WERI-Rb-1 (cell line): ENCODE measurements at regions not wholly inside any gene's neighbourhood (a gene's known extent, or its start where the extent isn't known, plus 50 kb on each side); places are given as distances from the start of the nearest gene placed in this dataset.

Source experiments
- DNase-seq: peaks from one replicate; pipeline ENCODE4 v3.0.0-alpha.2; 2020
- H3K27ac ChIP-seq: fragments of 250-450 bp; sonication (Bioruptor Pico); 2 replicates; pipeline ENCODE4 v1.5.1; 2020; ENCODE audit warnings: mild to moderate bottlenecking, moderate library complexity
- H3K27me3 ChIP-seq: fragments of 250-450 bp; sonication (Bioruptor Pico); 2 replicates; pipeline ENCODE4 v1.5.1; 2021; ENCODE audit warnings: mild to moderate bottlenecking, low read depth, moderate library complexity; ENCODE audit not compliant: insufficient read depth, severe bottlenecking
- H3K36me3 ChIP-seq: fragments of 250-450 bp; sonication (Bioruptor Pico); 2 replicates; pipeline ENCODE4 v1.5.1; 2020; ENCODE audit warnings: mild to moderate bottlenecking, moderate library complexity
- H3K4me3 ChIP-seq: 2 replicates; pipeline ENCODE4 v1.5.1; 2011; ENCODE audit warnings: low read depth, mild to moderate bottlenecking, control low read depth, low read length
- H3K9me3 ChIP-seq: fragments of 250-450 bp; sonication (Bioruptor Pico); 2 replicates; pipeline ENCODE4 v1.5.1; 2021; ENCODE audit warnings: mild to moderate bottlenecking, moderate library complexity; ENCODE audit not compliant: severe bottlenecking
- TF ChIP-seq, protein P1 (sequence below): IDR thresholded peaks from 2 replicates; pipeline ENCODE4 v1.5.1; 2011; ENCODE audit warnings: low read depth, mild to moderate bottlenecking, control low read depth, inconsistent platforms, low read length

DNA sequence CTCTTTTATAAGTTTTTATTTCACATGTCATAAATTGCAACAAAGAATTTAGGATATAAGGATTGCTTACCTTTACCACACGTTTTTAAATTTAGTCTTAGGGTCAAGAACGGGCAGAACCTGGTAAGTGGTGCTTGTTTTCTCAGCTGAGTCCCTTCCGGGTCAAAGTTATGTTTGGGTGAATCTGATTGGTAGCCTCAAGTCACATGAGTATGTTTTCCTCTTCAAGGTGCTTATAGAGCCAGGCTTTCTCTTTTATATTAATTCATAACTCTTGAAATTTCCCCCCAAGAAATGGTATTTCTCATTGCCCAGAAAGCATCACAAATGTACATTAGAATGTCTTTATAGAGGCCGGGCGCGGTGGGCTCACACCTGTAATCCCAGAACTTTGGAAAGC is 415.7 kb upstream of the ROBO2 start:
- no peaks in the 10 kb centered on the region for H3K36me3 ChIP-seq
- no peak for DNase-seq
- TF ChIP-seq, protein P1, sequence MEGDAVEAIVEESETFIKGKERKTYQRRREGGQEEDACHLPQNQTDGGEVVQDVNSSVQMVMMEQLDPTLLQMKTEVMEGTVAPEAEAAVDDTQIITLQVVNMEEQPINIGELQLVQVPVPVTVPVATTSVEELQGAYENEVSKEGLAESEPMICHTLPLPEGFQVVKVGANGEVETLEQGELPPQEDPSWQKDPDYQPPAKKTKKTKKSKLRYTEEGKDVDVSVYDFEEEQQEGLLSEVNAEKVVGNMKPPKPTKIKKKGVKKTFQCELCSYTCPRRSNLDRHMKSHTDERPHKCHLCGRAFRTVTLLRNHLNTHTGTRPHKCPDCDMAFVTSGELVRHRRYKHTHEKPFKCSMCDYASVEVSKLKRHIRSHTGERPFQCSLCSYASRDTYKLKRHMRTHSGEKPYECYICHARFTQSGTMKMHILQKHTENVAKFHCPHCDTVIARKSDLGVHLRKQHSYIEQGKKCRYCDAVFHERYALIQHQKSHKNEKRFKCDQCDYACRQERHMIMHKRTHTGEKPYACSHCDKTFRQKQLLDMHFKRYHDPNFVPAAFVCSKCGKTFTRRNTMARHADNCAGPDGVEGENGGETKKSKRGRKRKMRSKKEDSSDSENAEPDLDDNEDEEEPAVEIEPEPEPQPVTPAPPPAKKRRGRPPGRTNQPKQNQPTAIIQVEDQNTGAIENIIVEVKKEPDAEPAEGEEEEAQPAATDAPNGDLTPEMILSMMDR: no peak
- H3K9me3 ChIP-seq: no peaks in the 10 kb centered on the region
- no peak overlapping the region for H3K4me3 ChIP-seq
- no peak overlapping the region for H3K27ac ChIP-seq
- no peaks in the 10 kb centered on the region for H3K27me3 ChIP-seq

DNA sequence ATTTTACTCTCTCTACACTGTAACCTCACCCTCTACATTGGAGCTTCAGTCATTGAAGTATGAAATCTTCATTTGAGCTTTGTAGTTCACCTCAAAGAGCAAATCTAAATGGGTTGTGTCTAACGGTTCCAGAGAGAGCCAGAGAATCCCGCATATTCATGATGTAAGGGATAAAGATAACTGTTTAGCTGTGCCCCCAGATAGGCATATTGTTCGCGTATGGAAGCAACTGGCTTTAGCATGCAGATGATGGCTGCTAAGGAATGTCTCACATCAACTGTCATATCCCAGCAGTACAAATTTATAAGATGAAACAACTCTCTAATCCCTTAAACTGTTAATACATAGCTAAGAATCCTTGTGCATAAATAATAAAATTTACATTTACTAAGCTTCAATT is 412.7 kb upstream of the ROBO2 start:
- Histone ChIP-seq H3K4me3 (no peak overlapping the region), H3K27me3 (no peaks in the 10 kb centered on the region), H3K9me3 (no peaks in the 10 kb centered on the region), H3K36me3 (no peaks in the 10 kb centered on the region), H3K27ac (no peak overlapping the region)
- DNase-seq: no peak
- TF ChIP-seq, protein P1: no peak

DNA sequence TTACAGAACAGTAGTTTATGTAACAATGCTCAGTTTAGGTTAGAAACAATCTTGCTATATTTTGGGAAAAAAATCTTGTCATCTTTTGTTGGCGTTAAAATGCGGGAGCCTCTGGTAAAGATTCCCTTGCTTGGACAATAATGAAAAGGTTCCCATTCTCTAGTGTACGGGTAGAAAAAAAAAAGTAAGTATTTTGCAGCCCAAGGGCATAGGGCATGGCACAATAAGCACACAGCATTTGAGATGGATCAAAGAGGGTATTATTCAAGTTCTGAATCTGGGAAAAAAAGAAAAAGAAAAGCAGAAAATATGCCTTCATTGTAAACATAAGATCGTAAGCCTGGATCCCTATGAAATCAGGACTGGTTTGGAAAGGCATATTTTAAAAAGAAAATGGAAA is 408.6 kb upstream of the ROBO2 start:
- H3K27me3 ChIP-seq: no peaks in the 10 kb centered on the region
- no peaks in the 10 kb centered on the region for H3K36me3 ChIP-seq
- no peak overlapping the region for H3K4me3 ChIP-seq
- H3K9me3 ChIP-seq: no peaks in the 10 kb centered on the region
- TF ChIP-seq, protein P1: no peak
- no peak overlapping the region for H3K27ac ChIP-seq
- no peak for DNase-seq

DNA sequence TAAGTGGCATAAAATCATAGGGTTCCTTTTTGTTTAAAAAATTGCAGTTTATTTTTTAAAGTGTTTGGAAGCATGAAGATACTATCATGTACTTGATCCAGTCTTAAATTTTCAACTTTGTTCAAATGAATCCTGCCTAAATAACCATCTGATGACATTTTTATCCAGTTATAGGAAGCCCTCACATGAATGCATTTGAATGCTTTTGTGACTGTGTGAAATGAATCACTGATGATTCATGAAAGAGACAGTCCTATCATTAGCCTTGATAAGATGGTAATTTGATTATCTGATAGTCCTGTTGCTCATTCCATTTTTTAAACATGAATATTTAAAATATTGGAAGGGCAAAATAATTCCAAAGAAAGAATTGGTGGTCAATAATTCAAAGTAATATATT is 401.9 kb upstream of the ROBO2 start:
- H3K36me3 ChIP-seq: no peaks in the 10 kb centered on the region
- DNase-seq: no peak
- no peaks in the 10 kb centered on the region for H3K27me3 ChIP-seq
- no peak overlapping the region for H3K4me3 ChIP-seq
- no peaks in the 10 kb centered on the region for H3K9me3 ChIP-seq
- TF ChIP-seq, protein P1: no peak
- H3K27ac ChIP-seq: no peak overlapping the region

DNA sequence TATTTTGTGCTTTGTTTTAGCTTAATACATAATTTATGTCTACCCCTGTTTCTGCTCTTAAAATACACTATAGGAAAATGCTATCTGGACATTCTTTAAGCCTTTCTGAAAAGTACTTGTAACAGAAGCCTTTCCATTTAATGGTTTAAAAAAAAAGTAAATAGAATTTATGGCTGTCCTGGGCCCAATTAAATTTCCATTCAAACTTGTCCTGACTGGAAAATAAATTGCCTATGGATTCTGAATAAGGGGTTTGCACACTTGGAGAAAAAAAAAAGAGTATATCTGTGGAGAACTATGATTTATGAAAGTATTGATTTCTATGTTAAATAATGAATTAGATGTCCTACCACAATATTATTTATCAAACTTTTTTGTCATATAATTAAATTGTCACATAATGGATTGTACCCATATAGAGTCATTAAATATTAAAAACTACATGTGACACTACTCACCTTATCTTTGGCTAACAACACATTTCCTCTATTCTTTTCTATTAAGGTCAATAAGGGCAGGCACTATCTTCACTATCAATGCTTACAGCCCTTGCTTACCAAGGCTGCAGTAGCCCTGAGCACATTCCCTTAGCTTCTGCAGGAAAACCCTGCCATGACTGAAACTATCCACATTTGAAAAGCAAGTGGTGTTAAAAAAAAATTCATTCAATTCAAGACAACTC is 396.1 kb upstream of the ROBO2 start:
- no peak for DNase-seq
- Histone ChIP-seq H3K4me3 (no peak overlapping the region), H3K27me3 (no peaks in the 10 kb centered on the region), H3K27ac (no peak overlapping the region), H3K36me3 (no peaks in the 10 kb centered on the region), H3K9me3 (no peaks in the 10 kb centered on the region)
- TF ChIP-seq, protein P1: no peak

DNA sequence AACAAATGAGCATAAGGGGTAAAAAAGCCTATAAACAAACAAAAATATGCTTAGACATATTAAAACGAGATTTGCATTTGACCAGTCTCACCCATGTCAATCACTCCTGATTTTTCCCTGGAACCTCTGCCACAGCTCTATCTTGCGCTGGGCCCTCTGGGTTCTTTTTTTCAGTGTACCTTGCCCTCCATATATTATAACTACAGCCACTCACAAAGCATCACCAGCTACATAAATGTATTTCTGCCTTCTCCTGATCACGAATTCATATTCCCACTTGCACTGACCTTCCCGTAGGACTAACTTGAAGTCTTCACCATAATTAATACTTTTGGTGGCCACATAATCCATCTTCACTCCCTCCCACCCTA is 395.6 kb upstream of the ROBO2 start:
- no peak overlapping the region for H3K4me3 ChIP-seq
- TF ChIP-seq, protein P1: no peak
- H3K27ac ChIP-seq: no peak overlapping the region
- no peaks in the 10 kb centered on the region for H3K36me3 ChIP-seq
- H3K27me3 ChIP-seq: no peaks in the 10 kb centered on the region
- no peaks in the 10 kb centered on the region for H3K9me3 ChIP-seq
- no peak for DNase-seq
